Neuronal stem cell (in vitro differentiated cells): ENCODE measurements at regions not wholly inside any gene's neighbourhood (a gene's known extent, or its start where the extent isn't known, plus 50 kb on each side); places are given as distances from the start of the nearest gene placed in this dataset.
A peak's percentile ranks its signal among the peaks of the same experiment; 100 is the strongest.

Source experiments
- DNase-seq: peaks from one replicate; pipeline ENCODE4 v3.0.0-alpha.2; 2013; ENCODE audit warnings: low spot score
- H2AFZ ChIP-seq: one replicate; pipeline ENCODE4 v1.6.1; 2013; ENCODE audit warnings: mild to moderate bottlenecking, low read length, inconsistent platforms
- H2AK5ac ChIP-seq: 2 replicates; pipeline ENCODE4 v1.6.1; 2013; ENCODE audit warnings: low read depth, mild to moderate bottlenecking, inconsistent platforms, low read length, moderate library complexity, mixed read lengths
- H2BK120ac ChIP-seq: 2 replicates; pipeline ENCODE4 v1.6.1; 2013; ENCODE audit warnings: low read depth, mild to moderate bottlenecking, inconsistent platforms, low read length, moderate library complexity, mixed read lengths
- H2BK12ac ChIP-seq: one replicate; pipeline ENCODE4 v1.6.1; 2013; ENCODE audit warnings: low read length, inconsistent platforms
- H2BK15ac ChIP-seq: 2 replicates; pipeline ENCODE4 v1.6.1; 2013; ENCODE audit warnings: mild to moderate bottlenecking, low read length, inconsistent platforms, mixed read lengths
- H2BK5ac ChIP-seq: one replicate; pipeline ENCODE4 v1.6.1; 2013; ENCODE audit warnings: inconsistent platforms, mild to moderate bottlenecking, low read length, moderate library complexity
- H3K14ac ChIP-seq: one replicate; pipeline ENCODE4 v1.6.1; 2013; ENCODE audit warnings: low read length, inconsistent platforms
- H3K18ac ChIP-seq: 2 replicates; pipeline ENCODE4 v1.6.1; 2013; ENCODE audit warnings: low read length, inconsistent platforms
- H3K23ac ChIP-seq: 2 replicates; pipeline ENCODE4 v1.6.1; 2013; ENCODE audit warnings: low read depth, mild to moderate bottlenecking, mixed read lengths, low read length, inconsistent platforms; ENCODE audit not compliant: poor library complexity
- H3K27ac ChIP-seq: replicated peaks from 3 replicates; pipeline ENCODE4 v1.5.1; 2013; ENCODE audit warnings: low read length, inconsistent platforms
- H3K27me3 ChIP-seq, 3 experiments: 2 replicates each; pipeline ENCODE4 v1.6.1; 2013; ENCODE audit warnings: low read length in 3 of 3, mild to moderate bottlenecking in 2 of 3, inconsistent platforms in 1 of 3, low read depth in 1 of 3, mixed read lengths in 1 of 3, moderate library complexity in 1 of 3; ENCODE audit not compliant: control insufficient read depth in 3 of 3, insufficient read depth in 3 of 3
- H3K36me3 ChIP-seq, 2 donors: replicated peaks in 1 of 2; 2 replicates each; pipeline ENCODE4 v1.6.1; 2013; ENCODE audit warnings: low read length in 2 of 2; ENCODE audit not compliant: control insufficient read depth in 2 of 2, insufficient read depth in 2 of 2
- H3K4ac ChIP-seq: 2 replicates; pipeline ENCODE4 v1.6.1; 2013; ENCODE audit warnings: inconsistent platforms, mild to moderate bottlenecking, low read length, moderate library complexity
- H3K4me1 ChIP-seq, 2 donors: 1 replicate in 1 of 2; 2 replicates in 1 of 2; pipeline ENCODE4 v1.6.1; 2013; ENCODE audit warnings: low read length in 2 of 2, low read depth in 1 of 2; ENCODE audit not compliant: control insufficient read depth in 2 of 2, insufficient read depth in 1 of 2
- H3K4me2 ChIP-seq: one replicate; pipeline ENCODE4 v1.6.1; 2013; ENCODE audit warnings: mild to moderate bottlenecking, low read length, inconsistent platforms; ENCODE audit not compliant: insufficient read depth, poor library complexity, severe bottlenecking
- H3K4me3 ChIP-seq, 2 donors: 2 replicates each; pipeline ENCODE4 v1.5.1; 2013; ENCODE audit warnings: low read length in 2 of 2, mild to moderate bottlenecking in 2 of 2, inconsistent platforms in 1 of 2, moderate library complexity in 1 of 2
- H3K79me1 ChIP-seq: one replicate; pipeline ENCODE4 v1.6.1; 2013; ENCODE audit warnings: low read depth, mild to moderate bottlenecking, inconsistent platforms, low read length, moderate library complexity
- H3K9ac ChIP-seq: one replicate; pipeline ENCODE4 v1.6.1; 2013; ENCODE audit warnings: mild to moderate bottlenecking, low read depth, low read length, inconsistent platforms; ENCODE audit not compliant: poor library complexity
- H3K9me3 ChIP-seq, 2 donors: replicated peaks in 1 of 2; 2 replicates each; pipeline versions ENCODE3 to v1.6.1; 2013; ENCODE audit warnings: low read length in 2 of 2, mild to moderate bottlenecking in 2 of 2, inconsistent platforms in 1 of 2, low read depth in 1 of 2, mixed read lengths in 1 of 2, moderate library complexity in 1 of 2; ENCODE audit not compliant: control insufficient read depth in 2 of 2, insufficient read depth in 1 of 2
- H4K8ac ChIP-seq: one replicate; pipeline ENCODE4 v1.6.1; 2013; ENCODE audit warnings: low read depth, mild to moderate bottlenecking, inconsistent platforms, low read length, moderate library complexity
- H4K91ac ChIP-seq: one replicate; pipeline ENCODE4 v1.6.1; 2013; ENCODE audit warnings: low read length, low read depth, mild to moderate bottlenecking, inconsistent platforms; ENCODE audit not compliant: poor library complexity
- WGBS, 2 donors: extraction: QIAGEN DNeasy Blood & Tissue Kit; methylation state at CpG; one replicate each; pipeline ENCODE4 v1.1.7; 2013; ENCODE audit warnings: missing lambda C conversion rate in 2 of 2, mixed read lengths in 1 of 2; ENCODE audit not compliant: insufficient read length in 2 of 2, insufficient replicate concordance in 1 of 2; ENCODE audit errors: extremely low coverage in 2 of 2; 5-methylcytosine and 5-hydroxymethylcytosine counted together

- no peaks in the 10 kb centered on the region for H3K9me3 ChIP-seq
- H3K27me3 ChIP-seq: peaks cover 0 to 11% (median 0%) of the 10 kb centered on the region in 3 experiments
- H3K18ac ChIP-seq: peak overlapping the region; percentile 67
- H3K4me1 ChIP-seq: peaks cover 0 to 7% of the 10 kb centered on the region in 2 donors
- H3K4me3 ChIP-seq: no peak overlapping the region
- H2BK120ac ChIP-seq: no peak overlapping the region
- no peak overlapping the region for H2BK15ac ChIP-seq
- H3K4me2 ChIP-seq: no peak overlapping the region
- H2BK12ac ChIP-seq: no peak overlapping the region
- no peaks in the 10 kb centered on the region for H3K36me3 ChIP-seq
- no peak overlapping the region for H2AK5ac ChIP-seq
- no peak overlapping the region for H3K9ac ChIP-seq
- H2AFZ ChIP-seq: peak overlapping the region; percentile 17
- WGBS, 2 donors: no CpG with 5 or more reads among the region's 14 CpGs
- no peak overlapping the region for H3K23ac ChIP-seq
- H3K27ac ChIP-seq: no peak overlapping the region
- H2BK5ac ChIP-seq: no peak overlapping the region
- no peak overlapping the region for H4K91ac ChIP-seq
- DNase-seq: no peak
- no peaks in the 10 kb centered on the region for H3K79me1 ChIP-seq
- no peak overlapping the region for H3K14ac ChIP-seq
- no peak overlapping the region for H3K4ac ChIP-seq
- H4K8ac ChIP-seq: peak overlapping the region; percentile 33
Observed at GRCh38 chr5:6545036-6545693, 87.7 kb downstream of the NSUN2 start.

GRCh38 chr5:6544561-6544935 lies 88.3 kb downstream of the NSUN2 start:
- no peak overlapping the region for H2AFZ ChIP-seq
- H3K4ac ChIP-seq: no peak overlapping the region
- WGBS, 2 donors: no CpG with 5 or more reads among the region's 5 CpGs
- no peak overlapping the region for H3K27ac ChIP-seq
- no peak overlapping the region for H2BK15ac ChIP-seq
- no peak overlapping the region for H3K9ac ChIP-seq
- H4K91ac ChIP-seq: no peak overlapping the region
- no peak overlapping the region for H4K8ac ChIP-seq
- no peak overlapping the region for H2BK5ac ChIP-seq
- H3K27me3 ChIP-seq: peaks cover 0 to 11% (median 0%) of the 10 kb centered on the region in 3 experiments
- no peak overlapping the region for H3K18ac ChIP-seq
- H3K9me3 ChIP-seq: no peaks in the 10 kb centered on the region
- no peak overlapping the region for H2BK12ac ChIP-seq
- no peak overlapping the region for H2AK5ac ChIP-seq
- peaks cover 0 to 7% of the 10 kb centered on the region in 2 donors for H3K4me1 ChIP-seq
- H3K23ac ChIP-seq: no peak overlapping the region
- no peak overlapping the region for H3K14ac ChIP-seq
- no peaks in the 10 kb centered on the region for H3K79me1 ChIP-seq
- no peak overlapping the region for H3K4me2 ChIP-seq
- H3K36me3 ChIP-seq: no peaks in the 10 kb centered on the region
- no peak for DNase-seq
- H3K4me3 ChIP-seq: no peak overlapping the region
- no peak overlapping the region for H2BK120ac ChIP-seq
